Endothelial cell (in vitro differentiated cells): ENCODE measurements at regions not wholly inside any gene's neighbourhood (a gene's known extent, or its start where the extent isn't known, plus 50 kb on each side); places are given as distances from the start of the nearest gene placed in this dataset.

Source experiments
- DNase-seq: peaks from one replicate; pipeline ENCODE4 v3.0.0; 2021; ENCODE audit warnings: low spot score
- H3K27ac Mint-ChIP-seq: one replicate; pipeline ENCODE4 v1.8.0; 2021; ENCODE audit warnings: mixed read lengths, inconsistent platforms; ENCODE audit not compliant: unreplicated experiment
- H3K27me3 Mint-ChIP-seq: one replicate; pipeline ENCODE4 v1.8.0; 2021; ENCODE audit warnings: mild to moderate bottlenecking, moderate library complexity, mixed read lengths, inconsistent platforms; ENCODE audit not compliant: unreplicated experiment
- H3K36me3 Mint-ChIP-seq: one replicate; pipeline ENCODE4 v1.8.0; 2021; ENCODE audit warnings: mild to moderate bottlenecking, low read depth, mixed read lengths, inconsistent platforms; ENCODE audit not compliant: unreplicated experiment
- H3K4me1 Mint-ChIP-seq: one replicate; pipeline ENCODE4 v1.8.0; 2021; ENCODE audit warnings: mild to moderate bottlenecking, mixed read lengths, inconsistent platforms; ENCODE audit not compliant: unreplicated experiment
- H3K4me3 Mint-ChIP-seq: one replicate; pipeline ENCODE4 v1.8.0; 2021; ENCODE audit warnings: mild to moderate bottlenecking, mixed read lengths, inconsistent platforms; ENCODE audit not compliant: unreplicated experiment
- H3K9me3 Mint-ChIP-seq: one replicate; pipeline ENCODE4 v1.8.0; 2021; ENCODE audit warnings: mixed read lengths, inconsistent platforms; ENCODE audit not compliant: unreplicated experiment
- CTCF ChIP-seq: fragments of 200-600 bp; sonication (generic); IDR thresholded peaks from one replicate; pipeline ENCODE4 v1.5.0; 2021; ENCODE audit warnings: antibody characterized with exemption; ENCODE audit not compliant: unreplicated experiment

GRCh38 chr6:147869201-147869600 is 360.7 kb downstream of the SAMD5 start:
- Mint-ChIP-seq H3K36me3 (no peaks in the 10 kb centered on the region), H3K27ac (peak overlapping the region; percentile 78), H3K27me3 (no peaks in the 10 kb centered on the region), H3K4me1 (peaks cover 27% of the 10 kb centered on the region), H3K4me3 (no peak overlapping the region), H3K9me3 (no peaks in the 10 kb centered on the region)
- no peak for DNase-seq
- TF ChIP-seq CTCF, result no peak

- no peak overlapping the region for H3K4me3 Mint-ChIP-seq
- DNase-seq, result no peak
- no peak for TF ChIP-seq CTCF
- H3K36me3 Mint-ChIP-seq, result no peaks in the 10 kb centered on the region
- no peaks in the 10 kb centered on the region for H3K9me3 Mint-ChIP-seq
- no peak overlapping the region for H3K27ac Mint-ChIP-seq
- no peaks in the 10 kb centered on the region for H3K27me3 Mint-ChIP-seq
- H3K4me1 Mint-ChIP-seq, result peaks cover 31% of the 10 kb centered on the region
These were observed 361.4 kb downstream of the SAMD5 start for GRCh38 chr6:147869869-147870268.

- peaks cover 33% of the 10 kb centered on the region for H3K4me1 Mint-ChIP-seq
- no peaks in the 10 kb centered on the region for H3K9me3 Mint-ChIP-seq
- H3K36me3 Mint-ChIP-seq, result no peaks in the 10 kb centered on the region
- H3K4me3 Mint-ChIP-seq, result no peak overlapping the region
- H3K27ac Mint-ChIP-seq, result peak overlapping the region; percentile 52
- DNase-seq, result no peak
- no peak for TF ChIP-seq CTCF
- H3K27me3 Mint-ChIP-seq, result peaks cover 2% of the 10 kb centered on the region
These were observed 362.1 kb downstream of the SAMD5 start for GRCh38 chr6:147870506-147871110.

GRCh38 chr6:147872002-147872401 is 363.5 kb downstream of the SAMD5 start:
- DNase-seq, result no peak
- H3K4me3 Mint-ChIP-seq, result no peak overlapping the region
- no peaks in the 10 kb centered on the region for H3K36me3 Mint-ChIP-seq
- H3K27me3 Mint-ChIP-seq, result peaks cover 2% of the 10 kb centered on the region
- H3K27ac Mint-ChIP-seq, result no peak overlapping the region
- peaks cover 29% of the 10 kb centered on the region for H3K4me1 Mint-ChIP-seq
- no peaks in the 10 kb centered on the region for H3K9me3 Mint-ChIP-seq
- no peak for TF ChIP-seq CTCF

GRCh38 chr6:147873816-147874215 is 365.3 kb downstream of the SAMD5 start:
- H3K27ac Mint-ChIP-seq, result no peak overlapping the region
- no peaks in the 10 kb centered on the region for H3K9me3 Mint-ChIP-seq
- H3K36me3 Mint-ChIP-seq, result no peaks in the 10 kb centered on the region
- no peak for DNase-seq
- H3K4me1 Mint-ChIP-seq, result peaks cover 17% of the 10 kb centered on the region
- no peak for TF ChIP-seq CTCF
- no peak overlapping the region for H3K4me3 Mint-ChIP-seq
- H3K27me3 Mint-ChIP-seq, result peaks cover 2% of the 10 kb centered on the region
